Stimulated activated CD4-positive, alpha-beta T cell treated with anti-CD3 and anti-CD28 coated beads, Interleukin-12 subunit alpha, Interleukin-12 subunit beta, amount 100 ng/mL, for 48 hours (primary cell): ENCODE measurements at regions not wholly inside any gene's neighbourhood (a gene's known extent, or its start where the extent isn't known, plus 50 kb on each side); places are given as distances from the start of the nearest gene placed in this dataset.
"Not testable (repeated sequence)": the region's sequence is repeated elsewhere in the genome, so short reads cannot be mapped to it uniquely, and the experiment has no call there.

Experiments
- DNase-seq, 3 donors: peaks; one replicate each; pipeline ENCODE4 v3.0.0-alpha.2; 2020; ENCODE audit warnings: low read depth in 2 of 3, low spot score in 1 of 3

DNA sequence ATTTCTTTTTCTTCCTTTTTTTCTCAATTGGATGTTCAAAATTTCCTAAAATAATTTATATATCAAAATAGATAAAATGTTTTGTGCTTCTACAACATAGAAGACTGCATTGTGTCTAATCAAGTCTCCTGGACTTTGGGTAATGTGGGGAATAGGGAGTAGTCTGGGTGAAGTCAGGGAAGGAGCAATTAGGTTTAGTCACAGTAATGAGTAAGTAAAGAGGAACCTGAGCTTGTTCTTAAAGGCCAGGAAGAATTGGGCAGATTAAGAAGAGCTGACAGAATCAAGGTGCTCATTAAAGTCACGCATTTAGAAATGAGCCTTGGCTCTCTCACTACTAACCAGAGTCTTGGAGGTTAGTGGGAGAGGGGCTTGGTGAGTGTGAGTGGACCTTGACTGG, 233.3 kb upstream of the SSTR1 start:
- no peak for DNase-seq

GRCh38 chr14:37977481-37977880, 230.2 kb upstream of the SSTR1 start:
- no peak for DNase-seq

DNA sequence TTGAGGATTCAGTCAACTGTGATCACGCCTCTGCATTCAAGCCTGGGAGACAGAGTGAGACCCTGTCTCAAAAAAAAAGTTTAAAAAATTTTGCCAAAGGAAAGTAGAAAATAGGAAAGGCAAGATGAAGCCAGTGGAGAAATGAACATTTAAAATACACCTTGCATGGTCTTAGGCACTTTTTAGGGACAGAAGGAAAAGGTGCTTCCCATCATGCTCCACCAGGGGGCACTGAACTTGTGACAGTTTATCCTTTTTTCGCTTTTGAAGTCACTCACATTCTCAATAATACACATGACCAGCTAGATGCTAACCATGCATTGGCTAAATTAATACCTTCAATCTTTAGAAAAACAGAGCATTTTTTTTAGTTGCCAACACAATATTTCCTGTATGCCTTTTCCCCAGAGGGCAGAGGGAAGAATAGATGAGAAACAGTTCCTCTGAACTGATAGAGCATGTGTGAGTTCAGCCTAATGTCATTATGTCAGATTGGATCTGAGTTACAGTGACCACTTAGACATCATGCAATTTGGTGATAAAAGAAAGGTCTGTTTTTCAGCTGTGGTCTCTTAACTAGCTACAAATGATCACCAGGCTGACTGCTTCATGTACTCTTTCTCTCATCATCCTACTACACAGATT, 221.8 kb upstream of the SSTR1 start:
- peak; percentile 3 to 43 (median 15) for DNase-seq

DNA sequence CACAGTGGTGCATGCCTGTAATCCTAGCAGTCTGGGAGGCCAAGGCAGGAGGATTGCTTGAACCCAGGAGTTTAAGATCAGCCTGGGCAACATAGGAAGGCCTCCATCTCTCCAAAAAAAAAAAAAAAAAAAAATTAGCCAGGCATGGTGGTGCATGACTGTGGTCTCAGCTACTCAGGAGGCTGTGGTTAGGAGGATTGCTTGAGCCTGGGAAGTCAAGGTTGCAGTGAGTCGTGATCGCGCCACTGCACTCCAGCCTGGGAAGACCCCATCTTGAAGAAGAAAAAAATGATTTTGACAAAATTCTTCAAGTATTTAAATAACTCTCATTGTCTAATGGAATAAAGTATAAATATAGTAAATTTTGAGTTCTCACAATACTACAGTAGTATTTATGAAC, 219.2 kb upstream of the SSTR1 start:
- no peak for DNase-seq

GRCh38 chr14:37991027-37991426, 216.7 kb upstream of the SSTR1 start:
- no peak for DNase-seq

DNA sequence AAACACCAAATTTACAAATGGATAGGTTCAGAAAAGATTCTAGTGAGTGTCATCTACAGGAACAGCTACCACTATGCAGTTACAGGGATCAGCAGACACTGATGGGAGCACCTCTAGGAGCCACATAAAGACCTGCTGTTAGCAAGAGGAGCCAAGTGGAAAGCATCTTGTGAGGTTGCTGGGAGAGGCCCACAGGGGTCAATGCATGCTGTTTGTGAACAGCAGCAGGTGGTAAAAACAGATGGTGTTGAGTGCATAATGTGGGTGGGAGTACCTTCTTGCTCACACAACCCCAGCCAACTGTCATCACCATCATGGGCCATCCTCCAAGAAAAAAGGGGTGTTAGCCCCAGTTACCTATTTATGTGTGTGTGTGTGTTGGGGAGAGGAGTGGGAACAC, 215.2 kb upstream of the SSTR1 start:
- no peak for DNase-seq

GRCh38 chr14:37994846-37995372, 212.8 kb upstream of the SSTR1 start:
- no peak for DNase-seq

- DNase-seq: no peak
These were observed 210.7 kb upstream of the SSTR1 start for GRCh38 chr14:37997017-37997416.

- DNase-seq: no peak
These were observed 207.4 kb upstream of the SSTR1 start for GRCh38 chr14:38000340-38000739.

- DNase-seq: no peak
These were observed 206.2 kb upstream of the SSTR1 start for GRCh38 chr14:38001501-38001900.

DNA sequence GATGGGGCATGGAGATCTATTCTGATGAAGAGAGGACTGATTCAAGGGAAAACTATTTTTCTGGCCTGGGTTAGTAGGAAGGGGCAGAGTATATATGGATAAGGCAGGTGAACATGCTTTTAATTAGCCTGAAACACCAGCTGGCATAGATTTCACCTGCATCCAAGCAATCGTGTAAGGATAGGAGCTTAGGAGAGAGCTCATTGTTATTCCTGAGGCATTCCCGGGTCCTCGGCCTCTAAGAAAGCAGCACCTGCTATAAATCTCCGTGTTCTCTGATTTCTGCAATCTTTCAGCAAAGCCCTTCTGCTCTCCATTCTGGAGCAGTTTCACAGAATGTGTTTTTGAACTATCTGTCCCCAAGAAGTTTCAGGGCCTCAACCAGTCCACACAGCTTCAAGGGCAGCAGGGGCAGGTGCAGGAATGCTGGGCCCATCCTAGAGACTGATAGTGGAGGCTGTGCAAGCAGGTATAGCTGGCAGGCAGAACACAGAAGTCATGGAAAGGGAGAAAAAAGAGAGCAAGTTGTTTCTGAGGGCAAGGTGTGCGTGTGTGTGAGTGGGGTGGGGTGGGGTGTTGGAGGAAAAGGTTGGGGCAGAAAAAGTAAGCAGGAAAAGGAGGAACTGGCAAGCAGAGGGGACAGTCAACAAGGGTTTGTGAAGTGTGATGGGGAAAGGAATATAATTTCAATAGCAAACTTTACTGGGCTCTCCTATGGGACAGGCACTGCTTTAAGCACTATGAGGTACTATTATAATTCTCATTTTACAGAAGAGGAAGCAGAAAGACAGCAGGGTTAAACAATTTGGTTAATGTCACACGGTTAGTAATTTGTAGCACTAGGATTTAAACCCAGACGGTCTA, 203.7 kb upstream of the SSTR1 start:
- DNase-seq: no peak

DNA sequence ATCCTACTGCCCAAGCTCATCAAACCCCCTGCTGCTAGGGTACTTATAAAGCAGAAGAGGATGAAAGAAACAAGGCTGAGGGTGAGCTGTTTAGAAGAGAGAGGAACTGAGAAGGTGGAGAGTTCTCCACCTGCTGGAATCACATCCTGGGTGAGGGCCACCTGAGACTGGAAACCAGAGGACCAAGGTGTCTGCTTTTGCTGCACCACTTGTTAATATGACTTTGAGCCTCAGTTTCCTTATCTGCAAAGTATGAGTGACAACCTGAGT, 203.2 kb upstream of the SSTR1 start:
- no peak for DNase-seq

GRCh38 chr14:38011156-38011555, 196.5 kb upstream of the SSTR1 start:
- DNase-seq: not testable (repeated sequence)

GRCh38 chr14:38012056-38012455, 195.6 kb upstream of the SSTR1 start:
- no peak for DNase-seq

- no peak for DNase-seq
These were observed 191.2 kb upstream of the SSTR1 start for GRCh38 chr14:38016497-38016896.

- no peak for DNase-seq
These were observed 185.8 kb upstream of the SSTR1 start for GRCh38 chr14:38021861-38022260.

DNA sequence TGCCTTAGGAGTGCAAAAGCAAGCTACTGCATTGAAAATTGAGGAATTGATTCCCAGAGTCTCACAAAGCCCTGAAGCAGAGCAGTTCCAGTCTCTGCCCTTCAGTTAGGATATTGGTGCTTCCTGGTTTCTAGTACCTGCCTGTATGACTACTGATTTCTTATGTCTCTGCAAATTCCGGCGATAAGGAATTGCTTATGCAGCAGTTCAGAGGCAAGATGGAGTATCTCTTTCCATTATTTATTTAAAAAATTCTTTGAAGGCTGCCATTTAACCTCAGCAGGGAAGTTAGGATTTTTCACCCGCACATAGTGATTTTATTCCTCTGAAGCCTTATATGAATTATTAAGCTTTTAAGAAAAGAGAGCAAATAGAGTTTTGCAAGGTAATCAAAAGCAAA, 184.9 kb upstream of the SSTR1 start:
- no peak for DNase-seq

- DNase-seq: no peak
These were observed 169.5 kb upstream of the SSTR1 start for GRCh38 chr14:38038171-38038570.

- DNase-seq: no peak
These were observed 168.7 kb upstream of the SSTR1 start for GRCh38 chr14:38038986-38039385.

DNA sequence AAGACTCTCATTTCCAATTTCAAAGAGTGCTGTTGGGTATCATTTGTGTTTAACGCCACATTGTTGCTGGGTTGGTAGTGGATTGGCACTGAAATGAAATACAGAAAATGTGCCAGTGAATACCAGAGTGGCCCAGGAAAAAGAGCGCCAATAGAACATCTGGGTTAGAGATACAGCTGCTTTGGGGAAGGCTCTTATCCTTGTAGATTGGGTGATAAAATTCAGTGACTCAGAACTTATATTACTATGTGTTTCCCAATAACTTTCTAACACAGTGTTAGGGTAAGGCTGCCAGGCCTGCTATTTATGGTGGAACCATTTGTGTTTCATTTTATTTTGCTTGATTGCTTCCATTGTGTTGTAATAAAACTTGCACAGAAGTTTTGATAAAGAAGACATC, 168.2 kb upstream of the SSTR1 start:
- no peak for DNase-seq

- DNase-seq: no peak
These were observed 167.3 kb upstream of the SSTR1 start for GRCh38 chr14:38040411-38040810.

- no peak for DNase-seq
These were observed 165.4 kb upstream of the SSTR1 start for GRCh38 chr14:38042322-38042721.

- no peak for DNase-seq
These were observed 163.0 kb upstream of the SSTR1 start for GRCh38 chr14:38044710-38045109.
